Cardiac muscle cell (in vitro differentiated cells and primary cell): ENCODE measurements at regions not wholly inside any gene's neighbourhood (a gene's known extent, or its start where the extent isn't known, plus 50 kb on each side); places are given as distances from the start of the nearest gene placed in this dataset.

Experiments used
- DNase-seq, 2 donors: peaks; one replicate each; pipeline versions ENCODE4 v3.0.0 to v3.0.0-alpha.2; 2010 to 2017; ENCODE audit warnings: low read depth in 1 of 2, low spot score in 1 of 2
- H3K27ac ChIP-seq: fragments of 200-600 bp; sonication (generic); 2 replicates; pipeline ENCODE4 v1.5.1; 2016
- H3K27me3 ChIP-seq: fragments of 200-600 bp; sonication (generic); 2 replicates; pipeline ENCODE4 v1.6.0; 2016; ENCODE audit warnings: control low read depth
- H3K36me3 ChIP-seq: fragments of 200-600 bp; sonication (generic); 2 replicates; pipeline ENCODE4 v1.5.1; 2016; ENCODE audit warnings: control low read depth
- H3K4me1 ChIP-seq: fragments of 200-600 bp; sonication (generic); 2 replicates; pipeline ENCODE4 v1.8.1; 2017; ENCODE audit warnings: low read depth, mild to moderate bottlenecking, mixed run types
- H3K4me3 ChIP-seq: fragments of 200-600 bp; sonication (generic); 2 replicates; pipeline ENCODE4 v1.5.1; 2016; ENCODE audit warnings: mild to moderate bottlenecking
- H3K9me3 ChIP-seq: fragments of 200-600 bp; sonication (generic); 2 replicates; pipeline ENCODE4 v1.5.1; 2017; ENCODE audit warnings: low read depth, mild to moderate bottlenecking, control low read depth
- TF ChIP-seq, protein P1 (sequence below): IDR thresholded peaks from 2 replicates; pipeline ENCODE4 v1.5.1; 2012; ENCODE audit warnings: low read depth, mild to moderate bottlenecking, low read length

DNA sequence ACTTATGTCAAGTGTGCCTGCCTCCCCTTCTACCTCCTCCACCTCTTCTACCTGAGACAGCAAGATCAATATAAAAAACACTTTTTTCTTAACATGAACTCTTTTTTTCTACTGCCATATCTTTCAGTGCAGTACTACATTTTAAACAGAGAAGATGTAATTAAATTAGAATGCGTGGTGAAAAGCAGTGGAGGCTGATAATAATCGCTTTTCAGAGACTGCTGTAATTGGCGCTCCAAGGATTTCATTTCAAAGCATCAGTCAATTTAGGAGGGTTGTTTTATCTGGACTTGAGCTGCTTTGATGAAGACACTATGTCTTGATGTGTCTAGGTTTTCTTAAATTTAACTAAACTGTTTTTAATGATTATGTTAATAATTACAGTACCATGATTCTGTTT, 85.3 kb upstream of the CRBN start:
- Histone ChIP-seq H3K27me3 (no peaks in the 10 kb centered on the region), H3K9me3 (no peaks in the 10 kb centered on the region), H3K36me3 (no peaks in the 10 kb centered on the region), H3K4me3 (no peak overlapping the region), H3K4me1 (no peaks in the 10 kb centered on the region), H3K27ac (no peak overlapping the region)
- no peak for DNase-seq
- TF ChIP-seq, protein P1, sequence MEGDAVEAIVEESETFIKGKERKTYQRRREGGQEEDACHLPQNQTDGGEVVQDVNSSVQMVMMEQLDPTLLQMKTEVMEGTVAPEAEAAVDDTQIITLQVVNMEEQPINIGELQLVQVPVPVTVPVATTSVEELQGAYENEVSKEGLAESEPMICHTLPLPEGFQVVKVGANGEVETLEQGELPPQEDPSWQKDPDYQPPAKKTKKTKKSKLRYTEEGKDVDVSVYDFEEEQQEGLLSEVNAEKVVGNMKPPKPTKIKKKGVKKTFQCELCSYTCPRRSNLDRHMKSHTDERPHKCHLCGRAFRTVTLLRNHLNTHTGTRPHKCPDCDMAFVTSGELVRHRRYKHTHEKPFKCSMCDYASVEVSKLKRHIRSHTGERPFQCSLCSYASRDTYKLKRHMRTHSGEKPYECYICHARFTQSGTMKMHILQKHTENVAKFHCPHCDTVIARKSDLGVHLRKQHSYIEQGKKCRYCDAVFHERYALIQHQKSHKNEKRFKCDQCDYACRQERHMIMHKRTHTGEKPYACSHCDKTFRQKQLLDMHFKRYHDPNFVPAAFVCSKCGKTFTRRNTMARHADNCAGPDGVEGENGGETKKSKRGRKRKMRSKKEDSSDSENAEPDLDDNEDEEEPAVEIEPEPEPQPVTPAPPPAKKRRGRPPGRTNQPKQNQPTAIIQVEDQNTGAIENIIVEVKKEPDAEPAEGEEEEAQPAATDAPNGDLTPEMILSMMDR = no peak

DNA sequence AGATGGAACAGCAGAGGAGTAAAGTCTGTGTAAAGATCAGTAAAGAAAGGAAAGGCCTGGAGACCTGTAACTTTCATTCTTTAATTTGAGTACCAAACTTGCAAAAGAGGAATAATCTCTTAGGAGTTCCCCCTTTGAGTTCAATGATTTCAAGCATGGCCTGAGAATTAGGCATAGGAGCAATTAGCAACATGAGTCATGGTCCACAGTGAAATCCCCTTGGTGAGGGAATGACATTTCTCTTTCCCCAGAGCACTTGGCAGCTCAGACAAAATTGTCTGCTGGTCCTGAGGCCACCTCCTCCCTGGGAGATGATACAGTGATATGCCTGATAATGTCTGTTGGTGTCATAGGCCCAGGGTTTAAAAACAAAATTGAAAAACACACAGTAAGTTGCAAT, 81.4 kb upstream of the CRBN start:
- Histone ChIP-seq H3K27ac (no peak overlapping the region), H3K36me3 (no peaks in the 10 kb centered on the region), H3K9me3 (no peaks in the 10 kb centered on the region), H3K4me1 (no peaks in the 10 kb centered on the region), H3K27me3 (no peaks in the 10 kb centered on the region), H3K4me3 (no peak overlapping the region)
- DNase-seq = no peak
- TF ChIP-seq, protein P1 = no peak

DNA sequence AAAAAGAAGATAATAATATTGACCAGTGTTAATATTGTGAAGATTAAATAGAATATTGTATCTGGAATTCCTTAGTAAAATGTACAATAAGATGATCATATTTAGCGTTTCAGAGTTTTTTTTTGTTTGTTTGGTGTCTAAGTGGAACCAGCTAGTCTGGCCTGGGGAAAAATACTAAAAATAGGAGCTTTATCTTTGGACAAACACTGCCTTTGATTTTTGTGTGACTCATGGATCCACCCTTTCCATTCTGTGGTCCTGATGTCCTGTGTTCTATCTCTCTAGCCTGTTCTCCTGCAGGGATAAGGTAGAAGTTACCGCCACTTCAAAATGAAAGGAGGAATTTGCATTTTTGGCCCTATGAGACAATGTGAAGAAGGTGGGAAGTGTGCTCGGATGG, 79.7 kb upstream of the CRBN start:
- no peaks in the 10 kb centered on the region for H3K27me3 ChIP-seq
- no peak for DNase-seq
- no peak overlapping the region for H3K27ac ChIP-seq
- H3K36me3 ChIP-seq = no peaks in the 10 kb centered on the region
- no peaks in the 10 kb centered on the region for H3K4me1 ChIP-seq
- H3K4me3 ChIP-seq = no peak overlapping the region
- H3K9me3 ChIP-seq = peaks cover 4% of the 10 kb centered on the region
- TF ChIP-seq, protein P1 = no peak

DNA sequence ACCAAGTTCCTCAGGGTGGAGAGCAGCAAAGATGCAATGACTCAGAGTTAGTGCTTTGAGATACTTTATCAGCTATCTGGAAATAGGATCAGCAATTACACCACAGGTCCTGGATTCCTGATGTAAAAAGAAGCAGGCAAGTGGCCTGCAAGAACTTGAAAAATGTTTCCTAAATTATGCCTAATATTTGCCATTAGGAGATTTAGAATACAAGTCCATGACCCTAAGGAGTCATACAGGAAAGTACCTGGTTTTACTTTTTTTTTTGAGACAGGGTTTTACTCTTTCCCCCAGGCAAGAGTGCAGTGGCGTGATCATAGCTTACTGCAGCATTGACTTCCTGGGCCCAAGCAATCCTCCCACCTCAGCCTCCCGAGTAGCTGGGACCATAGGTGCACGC, 78.8 kb upstream of the CRBN start:
- no peak overlapping the region for H3K4me3 ChIP-seq
- H3K4me1 ChIP-seq = no peaks in the 10 kb centered on the region
- peaks cover 4% of the 10 kb centered on the region for H3K9me3 ChIP-seq
- H3K27ac ChIP-seq = no peak overlapping the region
- DNase-seq = no peak
- TF ChIP-seq, protein P1 = no peak
- no peaks in the 10 kb centered on the region for H3K27me3 ChIP-seq
- no peaks in the 10 kb centered on the region for H3K36me3 ChIP-seq

DNA sequence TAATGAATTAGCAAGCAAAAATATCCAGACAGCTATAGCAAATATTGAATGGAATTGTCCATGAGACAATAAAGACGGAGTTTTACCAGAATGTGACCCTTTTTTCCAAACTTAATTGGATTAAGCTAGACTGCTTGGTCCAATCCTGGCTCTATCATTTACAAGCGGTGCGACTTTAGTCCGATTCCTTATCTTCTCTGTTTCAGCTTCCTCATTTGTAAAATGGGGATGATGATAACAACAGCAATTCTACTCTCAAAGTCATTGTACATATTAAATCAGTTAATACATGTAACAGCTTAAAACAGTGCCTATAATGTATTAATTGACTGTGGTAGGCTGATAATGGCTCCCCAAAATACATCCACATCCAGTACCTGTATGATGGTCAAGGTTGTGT, 62.1 kb upstream of the CRBN start:
- no peak overlapping the region for H3K27ac ChIP-seq
- H3K4me3 ChIP-seq = no peak overlapping the region
- H3K4me1 ChIP-seq = no peaks in the 10 kb centered on the region
- H3K36me3 ChIP-seq = no peaks in the 10 kb centered on the region
- H3K27me3 ChIP-seq = no peaks in the 10 kb centered on the region
- no peaks in the 10 kb centered on the region for H3K9me3 ChIP-seq
- no peak for DNase-seq
- TF ChIP-seq, protein P1 = no peak

DNA sequence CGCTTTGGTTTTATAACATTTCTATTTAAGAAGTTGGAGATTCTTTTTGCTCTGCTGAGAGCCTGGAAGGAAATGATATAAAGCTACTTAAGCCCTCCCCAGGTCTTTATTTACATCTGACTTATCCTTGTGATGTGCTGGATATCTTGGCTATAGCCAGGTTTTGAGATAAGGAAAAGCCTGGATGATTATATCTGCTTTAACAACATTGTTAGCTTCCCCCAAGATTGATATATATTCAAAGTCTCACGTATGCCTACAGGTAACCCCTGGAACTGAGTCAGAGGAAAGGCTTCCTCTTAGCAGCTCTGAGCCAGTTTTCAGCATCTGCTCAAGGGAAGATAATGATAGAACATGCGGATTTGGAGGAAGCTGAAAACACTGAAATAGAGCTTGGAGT, 61.5 kb upstream of the CRBN start:
- Histone ChIP-seq H3K4me3 (no peak overlapping the region), H3K9me3 (no peaks in the 10 kb centered on the region), H3K27me3 (no peaks in the 10 kb centered on the region), H3K27ac (no peak overlapping the region), H3K4me1 (no peaks in the 10 kb centered on the region), H3K36me3 (no peaks in the 10 kb centered on the region)
- TF ChIP-seq, protein P1 = no peak
- DNase-seq = no peak
